H9 (cell line): ENCODE measurements at regions not wholly inside any gene's neighbourhood (a gene's known extent, or its start where the extent isn't known, plus 50 kb on each side); places are given as distances from the start of the nearest gene placed in this dataset.

ENCODE experiments used
- DNase-seq: peaks from one replicate; pipeline ENCODE4 v3.0.0-alpha.2; 2017
- H2AFZ ChIP-seq: one replicate; pipeline ENCODE4 v1.6.1; 2013; ENCODE audit warnings: mild to moderate bottlenecking, low read length, control low read depth, moderate library complexity
- H2AK5ac ChIP-seq: 2 replicates; pipeline ENCODE4 v1.6.1; 2013; ENCODE audit warnings: low read length, control low read depth, mixed read lengths; ENCODE audit not compliant: insufficient read length
- H2BK120ac ChIP-seq: one replicate; pipeline ENCODE4 v1.6.1; 2013; ENCODE audit warnings: low read depth, mild to moderate bottlenecking, low read length, control low read depth, inconsistent platforms; ENCODE audit not compliant: poor library complexity, severe bottlenecking
- H2BK12ac ChIP-seq: 2 replicates; pipeline ENCODE4 v1.6.1; 2013; ENCODE audit warnings: low read length, control low read depth, mixed read lengths, low read depth; ENCODE audit not compliant: insufficient read length
- H2BK15ac ChIP-seq: 2 replicates; pipeline ENCODE4 v1.6.1; 2013; ENCODE audit warnings: low read depth, low read length, control low read depth
- H2BK20ac ChIP-seq: one replicate; pipeline ENCODE4 v1.6.1; 2013; ENCODE audit warnings: low read depth, mild to moderate bottlenecking, low read length, control low read depth, inconsistent platforms; ENCODE audit not compliant: poor library complexity, severe bottlenecking
- H2BK5ac ChIP-seq: 2 replicates; pipeline ENCODE4 v1.6.1; 2013; ENCODE audit warnings: low read length, control low read depth, mixed read lengths; ENCODE audit not compliant: insufficient read length
- H3K14ac ChIP-seq: 2 replicates; pipeline ENCODE4 v1.6.1; 2013; ENCODE audit warnings: low read length, control low read depth; ENCODE audit not compliant: insufficient read depth
- H3K18ac ChIP-seq: 2 replicates; pipeline ENCODE4 v1.6.1; 2013; ENCODE audit warnings: low read depth, mild to moderate bottlenecking, mixed read lengths, low read length, control low read depth; ENCODE audit not compliant: insufficient read length
- H3K23ac ChIP-seq: 2 replicates; pipeline ENCODE4 v1.6.1; 2013; ENCODE audit warnings: low read length, control low read depth, mixed read lengths, low read depth; ENCODE audit not compliant: insufficient read length
- H3K23me2 ChIP-seq: 2 replicates; pipeline ENCODE4 v1.6.1; 2013; ENCODE audit warnings: low read depth, mild to moderate bottlenecking, mixed read lengths, low read length, control low read depth; ENCODE audit not compliant: insufficient read length, poor library complexity, severe bottlenecking
- H3K27ac ChIP-seq: 2 replicates; pipeline ENCODE4 v1.5.1; 2013; ENCODE audit warnings: low read length, control low read depth, mixed read lengths, low read depth; ENCODE audit not compliant: insufficient read length
- H3K27me3 ChIP-seq: 2 replicates; pipeline ENCODE4 v1.6.1; 2013; ENCODE audit warnings: low read length, control low read depth, inconsistent platforms; ENCODE audit not compliant: insufficient read depth
- H3K4ac ChIP-seq: 2 replicates; pipeline ENCODE4 v1.6.1; 2013; ENCODE audit warnings: low read depth, mild to moderate bottlenecking, control low read depth, inconsistent platforms, low read length, moderate library complexity
- H3K4me1 ChIP-seq: 2 replicates; pipeline ENCODE4 v1.6.1; 2013; ENCODE audit warnings: low read length, control low read depth, inconsistent platforms; ENCODE audit not compliant: insufficient read depth
- H3K4me2 ChIP-seq: 2 replicates; pipeline ENCODE4 v1.6.1; 2013; ENCODE audit warnings: low read length, control low read depth, mixed read lengths; ENCODE audit not compliant: insufficient read length, insufficient read depth
- H3K56ac ChIP-seq: 2 replicates; pipeline ENCODE4 v1.6.1; 2013; ENCODE audit warnings: low read depth, mild to moderate bottlenecking, mixed read lengths, low read length, control low read depth; ENCODE audit not compliant: insufficient read length
- H3K79me1 ChIP-seq: 2 replicates; pipeline ENCODE4 v1.6.1; 2013; ENCODE audit warnings: low read depth, mild to moderate bottlenecking, moderate library complexity, low read length, control low read depth, inconsistent platforms; ENCODE audit not compliant: insufficient read depth, poor library complexity, severe bottlenecking
- H3K79me2 ChIP-seq: 2 replicates; pipeline ENCODE4 v1.6.1; 2013; ENCODE audit warnings: low read length, control low read depth, inconsistent platforms; ENCODE audit not compliant: insufficient read depth
- H3K9ac ChIP-seq: 2 replicates; pipeline ENCODE4 v1.6.1; 2013; ENCODE audit warnings: low read length, control low read depth, mixed read lengths; ENCODE audit not compliant: insufficient read length; ENCODE audit errors: extremely low read depth
- H3K9me3 ChIP-seq: one replicate; pipeline ENCODE4 v1.6.1; 2013; ENCODE audit warnings: low read depth, low read length, inconsistent platforms; ENCODE audit not compliant: control insufficient read depth
- H3T11ph ChIP-seq: one replicate; pipeline ENCODE4 v1.6.1; 2013; ENCODE audit warnings: mild to moderate bottlenecking, low read length, control low read depth, inconsistent platforms
- H4K20me1 ChIP-seq: one replicate; pipeline ENCODE4 v1.6.1; 2013; ENCODE audit not compliant: control insufficient read depth, insufficient read length, insufficient read depth
- H4K5ac ChIP-seq: 2 replicates; pipeline ENCODE4 v1.6.1; 2013; ENCODE audit warnings: low read depth, mild to moderate bottlenecking, mixed read lengths, low read length, control low read depth; ENCODE audit not compliant: insufficient read length
- H4K8ac ChIP-seq: replicated peaks from 2 replicates; pipeline ENCODE4 v1.6.1; 2013; ENCODE audit warnings: low read length, control low read depth, mixed read lengths, low read depth; ENCODE audit not compliant: insufficient read length
- H4K91ac ChIP-seq: 2 replicates; pipeline ENCODE4 v1.6.1; 2013; ENCODE audit warnings: low read depth, mild to moderate bottlenecking, moderate library complexity, mixed read lengths, low read length, control low read depth; ENCODE audit not compliant: insufficient read length
- H3K27ac Mint-ChIP-seq, 3 experiments: 2 replicates in 2 of 3; 3 replicates in 1 of 3; pipeline ENCODE4 v1.8.0; 2020 to 2021; ENCODE audit warnings: mixed read lengths in 3 of 3, mild to moderate bottlenecking in 1 of 3, moderate library complexity in 1 of 3
- H3K27me3 Mint-ChIP-seq: 2 replicates; pipeline ENCODE4 v1.8.0; 2021; ENCODE audit warnings: low read depth, mild to moderate bottlenecking, moderate library complexity, mixed read lengths
- H3K36me3 Mint-ChIP-seq, 3 experiments: 2 replicates in 2 of 3; 3 replicates in 1 of 3; pipeline ENCODE4 v1.8.0; 2020 to 2021; ENCODE audit warnings: low read depth in 3 of 3, mixed read lengths in 3 of 3; ENCODE audit not compliant: insufficient read depth in 1 of 3
- H3K4me1 Mint-ChIP-seq, 2 experiments: 2 replicates each; pipeline ENCODE4 v1.8.0; 2020; ENCODE audit warnings: mixed read lengths in 2 of 2
- H3K4me3 Mint-ChIP-seq, 2 experiments: 2 replicates in 1 of 2; 3 replicates in 1 of 2; pipeline ENCODE4 v1.8.0; 2020 to 2021; ENCODE audit warnings: mild to moderate bottlenecking in 2 of 2, mixed read lengths in 2 of 2, moderate library complexity in 1 of 2
- H3K9me3 Mint-ChIP-seq, 2 experiments: 2 replicates in 1 of 2; 3 replicates in 1 of 2; pipeline ENCODE4 v1.8.0; 2020; ENCODE audit warnings: mild to moderate bottlenecking in 2 of 2, mixed read lengths in 2 of 2, moderate library complexity in 1 of 2
- CTCF ChIP-seq: fragments of 200-600 bp; sonication (generic); conservative IDR thresholded peaks from 3 replicates; pipeline ENCODE4 v1.8.0; 2021; ENCODE audit warnings: antibody characterized with exemption, mild to moderate bottlenecking
- WGBS: extraction: QIAGEN DNeasy Blood & Tissue Kit; methylation state at CpG from one replicate; pipeline ENCODE4 v1.1.7; 2013; ENCODE audit warnings: missing lambda C conversion rate, low lambda C conversion rate, mixed read lengths; ENCODE audit not compliant: insufficient read length; ENCODE audit errors: extremely low coverage; 5-methylcytosine and 5-hydroxymethylcytosine counted together

- Histone ChIP-seq H3K27ac (no peak overlapping the region), H3K23ac (no peak overlapping the region), H2AFZ (no peak overlapping the region), H3K4me2 (no peak overlapping the region), H3K79me1 (no peaks in the 10 kb centered on the region), H3K4ac (no peak overlapping the region), H4K20me1 (no peaks in the 10 kb centered on the region), H3K9me3 (no peaks in the 10 kb centered on the region), H3K14ac (no peak overlapping the region), H4K8ac (no peak overlapping the region), H3K23me2 (no peaks in the 10 kb centered on the region), H2BK15ac (no peak overlapping the region), H4K91ac (no peak overlapping the region), H3K9ac (no peak overlapping the region), H3K4me1 (no peaks in the 10 kb centered on the region), H2BK5ac (no peak overlapping the region), H3K27me3 (no peaks in the 10 kb centered on the region), H2BK12ac (no peak overlapping the region), H2AK5ac (no peak overlapping the region), H2BK120ac (no peak overlapping the region), H3K56ac (no peak overlapping the region), H4K5ac (no peak overlapping the region), H2BK20ac (no peak overlapping the region), H3K18ac (no peak overlapping the region), H3K79me2 (no peaks in the 10 kb centered on the region), H3T11ph (no peak overlapping the region)
- Mint-ChIP-seq H3K4me1 (peaks cover 5% of the 10 kb centered on the region in 2 experiments), H3K9me3 (no peaks in the 10 kb centered on the region), H3K36me3 (no peaks in the 10 kb centered on the region), H3K4me3 (no peak overlapping the region), H3K27ac (no peak overlapping the region), H3K27me3 (no peaks in the 10 kb centered on the region)
- TF ChIP-seq CTCF = no peak
- DNase-seq = no peak
- WGBS = no CpG with 5 or more reads among the region's 1 CpG
These were observed 58.5 kb downstream of the PLCE1 start for GRCh38 chr10:94052281-94052680.
